NCI-H1048 (cell line): ENCODE measurements at regions not wholly inside any gene's neighbourhood (a gene's known extent, or its start where the extent isn't known, plus 50 kb on each side); places are given as distances from the start of the nearest gene placed in this dataset.

ENCODE experiments used
- DNase-seq: peaks from one replicate; lab custom pipeline; 2025; lab: John Stamatoyannopoulos, UW

DNA sequence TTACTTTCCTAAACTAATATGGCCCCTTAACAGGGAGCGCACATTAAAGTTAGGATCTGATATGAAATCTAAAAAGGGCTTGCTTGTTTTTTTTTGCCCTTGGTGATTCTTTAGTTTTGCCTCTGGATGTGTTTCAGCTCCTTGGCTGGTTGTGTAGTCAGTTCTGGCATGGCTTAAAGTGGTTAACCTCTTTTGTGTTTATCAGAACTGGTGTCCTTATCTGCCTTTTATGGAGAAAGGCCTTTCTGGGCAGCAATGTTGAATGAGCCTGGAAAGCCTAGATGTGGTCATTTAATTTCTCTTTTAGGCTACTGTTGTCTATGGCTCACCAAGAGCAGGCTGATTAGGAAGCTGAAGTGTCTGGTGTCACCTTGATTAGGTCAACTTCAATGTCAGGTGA is 254.5 kb upstream of the ROPN1 start:
- no peak for DNase-seq

DNA sequence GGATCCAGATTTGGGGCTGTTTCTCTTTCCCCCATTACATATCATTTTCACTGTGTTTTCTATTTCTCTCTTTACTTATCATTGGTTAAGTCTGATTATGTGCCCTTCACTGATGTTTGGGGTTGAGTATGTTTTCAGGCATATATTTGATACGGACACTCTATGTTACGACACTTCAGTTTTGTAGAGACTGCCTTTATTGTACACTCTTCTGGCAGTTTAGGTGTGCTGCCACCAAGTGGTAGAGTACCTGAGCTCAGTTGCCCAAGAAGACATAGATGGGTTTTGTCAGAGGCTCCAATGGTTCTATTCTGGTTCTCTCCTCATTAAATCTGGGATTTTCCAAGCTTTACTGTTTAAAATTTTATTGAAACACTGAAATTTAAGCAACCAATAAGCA is 255.0 kb upstream of the ROPN1 start:
- no peak for DNase-seq

DNA sequence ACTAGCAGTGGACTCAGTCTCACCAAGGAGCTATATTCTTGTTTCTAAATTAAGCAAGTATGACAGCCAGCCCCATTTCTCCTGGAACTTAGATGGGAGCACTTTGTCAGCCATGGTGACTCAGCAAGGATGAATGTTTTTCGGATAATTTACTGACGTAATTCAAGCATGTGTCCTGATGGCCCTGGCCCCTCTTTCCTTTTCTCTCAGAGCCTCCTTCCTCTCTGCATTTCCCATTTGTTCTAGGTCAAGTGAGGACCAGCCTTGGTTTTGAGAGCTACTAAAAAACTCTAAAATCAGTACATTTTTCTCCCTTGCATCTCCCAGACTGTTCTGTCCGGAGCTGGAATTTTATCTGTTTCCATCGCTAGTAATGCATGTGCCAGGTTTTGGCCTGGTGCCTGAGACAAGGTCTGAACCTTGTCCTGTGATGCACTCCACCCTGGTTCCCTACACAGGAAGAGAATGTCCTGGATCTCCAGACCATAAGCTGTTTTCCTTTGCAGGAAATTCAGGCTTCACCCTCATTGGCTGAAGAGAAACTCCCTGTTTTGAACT is 256.6 kb upstream of the ROPN1 start:
- DNase-seq = no peak

DNA sequence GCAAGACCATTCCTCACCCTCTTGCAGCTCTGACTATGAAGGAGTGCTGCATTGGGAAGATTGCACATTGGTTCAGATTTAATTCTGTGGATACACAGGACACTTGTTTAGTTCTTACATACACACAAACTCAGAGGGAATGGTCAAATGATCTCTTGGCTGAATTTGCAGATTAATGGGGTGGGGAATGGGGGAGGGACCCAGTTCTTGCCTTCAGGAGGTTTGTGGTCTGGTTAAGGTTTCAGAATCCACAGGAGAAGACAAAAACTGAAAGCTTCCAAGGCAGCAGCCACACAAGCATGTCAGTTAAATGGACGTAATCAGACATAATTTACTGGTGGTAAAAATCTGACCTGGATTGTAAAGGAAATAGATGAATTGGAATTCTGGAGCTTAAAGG is 257.1 kb upstream of the ROPN1 start:
- no peak for DNase-seq

DNA sequence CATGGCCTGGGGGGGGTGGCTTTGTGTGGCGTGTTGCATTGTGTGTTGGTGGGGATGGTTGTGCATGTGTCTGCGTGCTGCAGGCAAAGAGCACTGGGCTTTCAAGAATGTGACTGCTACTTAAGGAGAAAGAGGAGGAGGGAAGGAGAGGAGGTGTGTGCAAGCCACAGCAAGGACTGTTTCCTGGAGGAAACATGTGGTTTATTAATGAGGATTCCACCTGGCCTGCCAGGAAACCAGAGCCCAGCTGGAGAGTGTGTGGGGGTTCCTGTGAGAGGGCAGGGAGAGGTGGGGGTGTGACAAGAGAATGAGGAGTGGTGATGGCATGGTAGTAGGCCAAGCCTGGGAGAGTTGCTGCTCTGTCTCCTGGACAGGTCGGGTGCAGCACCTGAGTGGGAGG is 258.1 kb upstream of the ROPN1 start:
- no peak for DNase-seq

DNA sequence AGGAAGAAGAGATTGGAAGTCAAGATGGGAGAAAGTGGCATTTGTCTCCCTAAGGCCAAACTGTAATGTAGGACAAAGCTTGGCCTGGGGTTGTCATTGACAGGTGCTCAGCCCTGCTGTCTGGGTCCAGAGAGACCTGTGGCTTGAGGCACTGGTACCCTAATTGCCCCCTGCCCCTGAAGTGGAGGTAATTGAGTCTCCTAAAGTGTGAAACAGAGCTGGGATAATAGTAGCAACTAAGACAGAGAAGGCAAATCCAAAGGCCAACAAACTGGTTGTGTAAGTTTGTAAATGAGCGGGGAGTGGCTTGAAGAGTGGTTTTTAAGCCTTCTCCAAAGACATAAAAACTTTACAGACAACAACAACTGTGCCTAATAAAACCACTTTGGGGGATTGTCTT is 264.2 kb upstream of the ROPN1 start:
- DNase-seq = no peak

DNA sequence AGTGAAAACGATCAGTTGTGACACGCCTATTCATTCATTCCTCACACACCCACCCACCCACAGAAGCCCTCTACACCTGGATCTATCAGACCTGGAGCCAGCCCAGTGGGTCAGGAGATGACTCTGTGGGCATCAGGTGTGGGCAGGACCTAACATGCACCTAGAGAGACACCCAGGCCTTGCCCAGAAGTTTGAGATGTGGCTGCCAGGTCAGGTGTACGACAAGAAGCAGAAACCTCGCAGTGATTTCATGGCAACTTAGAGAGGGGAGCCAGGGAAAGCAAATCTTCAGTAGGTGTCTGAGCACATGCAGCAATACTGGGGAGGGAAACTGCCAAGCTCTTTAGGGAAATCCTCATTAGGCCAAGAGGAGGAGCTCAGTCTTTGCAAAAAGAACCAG is 264.7 kb upstream of the ROPN1 start:
- no peak for DNase-seq

DNA sequence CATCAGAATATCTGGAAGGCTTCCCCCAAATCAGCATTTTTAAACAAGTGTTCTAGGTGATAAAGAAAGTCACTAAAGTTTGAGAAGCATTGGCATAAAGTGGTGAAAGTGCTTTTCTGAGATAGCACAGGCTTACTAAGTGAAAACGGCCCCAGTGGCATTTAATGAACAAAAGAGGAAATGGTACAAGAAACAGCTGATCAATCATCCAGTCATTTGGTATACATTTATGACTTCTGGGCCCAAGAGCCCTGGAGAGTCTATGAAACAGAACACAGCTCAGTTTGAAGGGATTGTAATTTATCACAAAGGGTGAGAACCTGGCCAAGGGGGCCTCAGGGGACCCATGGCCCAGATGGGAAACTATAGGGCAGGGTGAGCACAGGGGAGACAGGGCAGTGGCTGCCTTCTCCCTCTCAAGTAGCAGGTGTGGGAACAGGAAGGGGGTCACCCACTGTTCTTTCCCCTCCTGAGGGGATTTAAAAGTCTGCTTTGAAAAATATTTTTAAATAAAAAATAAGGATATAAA is 265.5 kb upstream of the ROPN1 start:
- no peak for DNase-seq

DNA sequence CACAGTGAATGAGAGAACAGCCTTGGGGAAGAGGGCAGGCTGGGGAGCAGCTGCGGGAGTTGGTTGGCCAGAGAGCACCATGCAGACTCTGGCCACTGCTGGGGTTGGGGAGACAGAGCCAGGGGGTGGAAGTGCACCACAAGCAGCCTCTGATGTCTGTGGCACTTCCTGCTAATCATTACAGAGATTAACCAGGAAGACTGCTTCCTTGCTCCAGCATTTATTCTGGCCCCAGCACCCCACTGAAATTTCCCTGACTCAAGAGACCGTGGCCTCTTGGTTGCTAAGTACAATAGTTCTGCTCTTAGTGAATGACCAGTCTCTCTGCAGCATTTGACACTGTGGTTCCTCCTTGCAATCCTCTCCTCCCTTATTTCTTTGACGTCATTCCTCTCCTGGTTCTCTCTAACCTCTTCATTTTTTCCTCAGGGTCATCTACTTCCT is 266.2 kb upstream of the ROPN1 start:
- DNase-seq = no peak

DNA sequence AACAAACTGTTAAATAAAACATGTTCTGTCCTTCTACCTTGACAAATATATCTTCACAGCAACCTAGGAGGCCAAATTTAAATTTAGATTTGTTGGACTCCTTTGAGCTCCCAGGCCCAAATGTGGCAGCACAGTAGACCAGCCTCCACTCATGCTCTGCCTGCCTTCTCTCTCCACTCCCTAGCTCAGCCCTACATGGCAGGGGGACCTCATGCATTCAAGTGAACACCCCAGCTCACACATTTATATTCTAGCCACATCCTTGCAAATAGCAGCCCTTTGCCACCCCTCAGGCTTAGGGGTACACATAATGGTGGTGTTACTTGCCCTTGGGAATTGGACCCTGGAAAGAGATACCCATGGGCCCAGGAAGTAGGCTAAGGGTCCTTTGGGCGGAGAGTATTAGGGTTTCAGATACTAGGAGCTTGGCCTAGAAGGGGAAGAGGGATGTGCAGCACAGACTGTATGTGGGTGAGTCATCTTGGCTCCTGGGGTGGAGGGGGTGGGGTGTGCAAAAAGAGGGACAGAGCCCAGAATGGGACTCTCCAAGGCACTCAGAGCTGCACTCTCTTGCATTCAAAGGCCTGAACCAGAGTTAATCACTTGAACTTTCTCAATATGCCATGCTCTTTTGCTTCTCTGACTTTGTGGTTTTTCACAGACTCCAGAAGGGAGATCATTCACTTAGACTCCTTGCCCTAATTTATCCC is 268.4 kb upstream of the ROPN1 start:
- no peak for DNase-seq

DNA sequence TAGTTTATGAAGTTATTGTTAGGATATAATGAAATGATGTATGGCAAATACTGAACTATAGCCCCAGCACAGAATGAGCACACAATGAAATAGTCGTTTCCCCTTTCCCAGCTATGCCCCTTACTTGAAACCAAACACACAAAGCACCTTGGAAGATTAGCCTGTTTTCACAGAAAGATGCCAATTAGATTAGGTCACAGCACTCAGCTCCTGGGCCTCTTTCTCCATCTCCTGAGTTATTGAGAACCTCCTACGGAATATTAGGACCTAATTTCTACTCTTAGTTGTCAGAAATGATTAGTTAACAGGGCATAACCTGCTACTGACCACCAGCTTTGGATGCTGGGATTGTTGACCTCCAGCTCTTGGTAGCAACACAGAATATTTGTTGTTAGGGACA is 269.4 kb upstream of the ROPN1 start:
- no peak for DNase-seq

DNA sequence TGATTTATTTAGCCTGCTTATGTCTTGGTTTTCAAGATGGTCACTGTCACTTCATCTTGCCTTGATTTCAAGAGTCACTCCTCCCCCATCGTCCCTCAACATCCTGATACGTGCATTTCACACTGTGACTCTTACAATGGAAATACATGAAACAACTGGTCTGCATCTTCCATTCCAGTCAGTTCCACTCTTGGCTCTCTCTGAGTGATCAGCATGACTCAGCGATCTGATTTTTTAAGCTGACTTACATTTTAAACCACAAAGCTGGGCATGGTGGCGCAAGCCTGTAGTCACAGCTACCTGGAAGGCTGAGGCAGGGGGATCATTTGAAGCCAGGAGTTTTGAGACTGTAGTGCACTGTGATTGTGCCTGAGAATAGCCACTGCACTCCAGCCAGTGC is 271.2 kb upstream of the ROPN1 start:
- no peak for DNase-seq

DNA sequence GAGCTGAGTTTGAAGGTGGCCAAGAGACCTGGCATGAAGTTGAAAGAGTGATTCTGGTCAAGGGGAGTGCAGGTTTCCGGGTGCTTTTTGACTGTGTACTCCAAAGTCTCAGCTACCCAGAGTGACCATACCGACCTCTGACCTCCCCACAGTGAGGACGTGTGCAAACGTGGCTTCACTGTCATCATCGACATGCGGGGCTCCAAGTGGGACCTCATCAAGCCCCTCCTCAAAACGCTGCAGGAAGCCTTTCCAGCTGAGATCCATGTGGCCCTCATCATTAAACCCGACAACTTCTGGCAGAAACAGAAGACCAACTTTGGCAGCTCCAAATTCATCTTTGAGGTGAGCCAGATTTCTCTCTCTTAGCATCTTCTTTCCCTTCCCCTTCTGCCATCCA is 272.4 kb upstream of the ROPN1 start:
- no peak for DNase-seq

DNA sequence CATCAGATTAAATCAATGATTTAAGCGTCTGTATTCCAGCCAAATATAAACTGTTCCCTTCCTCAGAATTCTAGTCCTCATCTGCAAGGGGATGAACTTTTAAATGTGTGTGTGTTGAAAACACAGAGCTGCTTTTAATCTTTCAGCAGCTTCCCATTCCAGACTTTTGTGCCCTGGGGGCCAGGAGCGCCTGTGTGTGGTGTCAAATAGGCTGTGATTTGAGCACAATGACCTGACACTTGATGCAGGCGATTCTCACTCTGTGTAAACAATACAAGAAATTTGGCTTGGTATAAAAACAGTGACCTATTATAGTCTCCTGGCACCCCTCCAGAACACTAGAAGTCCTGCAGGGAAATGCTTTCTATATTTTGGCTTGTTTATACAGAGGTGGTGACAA is 274.6 kb upstream of the ROPN1 start:
- DNase-seq = peak; percentile 29

DNA sequence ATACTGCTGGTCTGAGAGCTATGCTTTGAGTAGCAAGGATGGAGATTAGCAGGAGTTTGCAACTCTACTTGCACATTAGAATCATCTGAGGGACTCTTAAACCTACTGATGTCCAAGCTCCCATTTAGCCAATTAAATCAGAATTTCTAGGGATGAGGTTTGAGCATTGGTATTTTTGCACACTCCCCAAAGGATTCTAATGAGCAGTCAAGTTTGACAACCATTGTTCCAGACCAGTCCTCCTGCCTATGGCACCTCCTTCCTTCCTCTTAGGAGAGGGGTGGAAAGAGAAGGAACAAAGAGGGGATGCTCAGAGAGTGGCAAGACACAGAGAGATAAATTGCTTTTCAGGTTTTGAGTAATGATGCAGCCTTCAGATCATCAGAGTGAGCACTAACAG is 275.5 kb upstream of the ROPN1 start:
- no peak for DNase-seq

DNA sequence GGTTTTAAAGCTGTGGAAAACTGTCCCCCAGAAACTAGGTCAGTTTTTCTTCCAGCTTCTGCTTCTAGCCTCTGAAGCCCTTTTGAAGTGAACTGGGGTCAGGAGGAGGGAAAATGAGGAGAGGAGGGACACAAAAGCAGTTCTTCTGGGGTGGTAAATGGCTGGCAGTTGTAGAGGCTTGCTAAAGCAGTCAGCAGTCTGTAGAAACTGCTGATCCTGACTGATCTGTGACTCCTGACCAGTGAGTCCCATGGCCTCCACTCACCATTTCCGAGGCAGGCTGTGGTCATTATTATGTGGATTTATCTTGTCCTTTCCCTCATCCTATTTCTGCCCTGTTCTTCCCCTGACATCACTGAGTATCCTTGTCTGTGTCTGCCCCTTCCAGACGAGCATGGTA is 276.4 kb upstream of the ROPN1 start:
- no peak for DNase-seq

DNA sequence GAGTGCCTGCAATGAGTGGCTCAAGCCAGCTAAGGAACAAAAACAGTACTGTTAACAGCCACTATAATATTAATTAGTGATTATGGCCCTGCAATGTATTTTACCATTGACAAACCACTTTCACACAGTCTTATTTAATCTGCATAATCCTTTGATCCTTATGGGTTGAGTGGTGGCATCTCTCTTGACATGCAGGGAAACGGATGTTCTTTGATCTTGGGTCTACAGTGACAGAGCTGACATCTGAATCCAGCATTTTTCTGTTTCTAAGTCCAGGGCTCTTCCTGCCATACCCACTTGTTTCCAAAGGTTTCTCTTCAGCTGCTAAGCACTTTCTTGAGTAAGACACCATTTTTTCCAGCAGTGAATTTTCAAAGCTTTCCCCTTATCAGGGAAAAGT is 277.7 kb upstream of the ROPN1 start:
- no peak for DNase-seq

DNA sequence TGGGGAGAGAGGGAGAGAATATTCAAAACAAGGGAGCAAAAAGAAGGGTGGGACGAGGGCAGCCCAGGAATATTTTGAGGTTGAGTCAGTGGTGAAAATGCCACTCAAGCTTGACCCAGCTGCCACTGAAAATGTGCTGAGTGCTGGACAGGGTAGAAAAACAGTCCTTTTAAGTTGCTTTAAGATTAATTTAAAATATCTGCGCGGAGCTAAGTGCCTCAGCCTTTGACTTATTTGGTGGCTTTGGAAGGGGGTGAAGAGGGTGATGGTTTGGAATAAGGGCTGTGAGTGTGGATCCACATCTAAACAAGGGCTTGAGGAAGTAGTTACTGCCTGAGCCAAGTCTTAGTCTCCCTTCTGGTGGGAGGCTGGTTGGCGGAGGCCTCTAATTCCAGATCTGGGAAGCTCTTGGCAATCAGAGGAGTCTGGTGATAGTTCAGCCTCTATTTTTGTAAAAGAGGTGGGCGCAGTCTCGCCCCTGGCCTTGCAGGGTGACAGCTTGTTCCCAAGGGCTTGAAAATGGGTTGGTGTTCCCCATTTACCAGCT is 280.8 kb upstream of the ROPN1 start:
- no peak for DNase-seq

DNA sequence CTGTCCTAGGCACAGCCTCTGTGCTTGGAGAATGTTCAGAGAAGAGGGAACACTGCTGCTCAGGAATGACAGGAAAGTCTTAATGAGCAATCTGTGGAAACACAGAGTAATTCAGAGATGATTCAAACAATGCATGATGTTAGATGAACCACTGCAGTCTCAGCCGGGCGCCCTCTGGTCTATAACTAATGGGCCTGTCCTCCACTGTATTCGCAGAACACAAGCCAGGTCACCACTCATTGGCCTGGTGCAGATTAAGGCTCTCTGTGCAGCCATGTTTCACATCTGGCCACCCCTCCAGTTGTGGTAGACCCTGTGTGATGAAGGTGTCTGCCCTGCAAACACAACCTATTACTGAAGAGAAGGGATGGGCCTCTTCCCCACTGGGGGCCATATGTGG is 281.7 kb upstream of the ROPN1 start:
- no peak for DNase-seq

DNA sequence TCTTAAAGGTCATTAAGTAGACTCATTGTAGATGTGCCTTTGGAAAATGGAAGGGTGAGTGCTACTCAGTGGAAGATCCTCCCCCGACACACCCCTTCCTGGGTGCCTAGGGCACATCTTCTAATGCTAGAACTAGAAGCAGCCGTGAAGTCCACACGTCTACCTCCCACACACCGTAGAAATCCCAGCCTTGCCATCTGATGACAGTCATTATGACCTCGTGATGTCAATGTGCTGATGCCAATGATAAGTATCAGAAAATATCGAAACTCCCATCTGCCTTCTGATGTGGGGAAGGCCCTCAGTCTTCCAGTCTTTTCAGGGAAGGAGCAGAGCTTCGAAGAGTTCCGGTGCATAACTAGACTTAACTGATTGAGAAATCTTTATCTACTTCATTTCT is 282.1 kb upstream of the ROPN1 start:
- no peak for DNase-seq

DNA sequence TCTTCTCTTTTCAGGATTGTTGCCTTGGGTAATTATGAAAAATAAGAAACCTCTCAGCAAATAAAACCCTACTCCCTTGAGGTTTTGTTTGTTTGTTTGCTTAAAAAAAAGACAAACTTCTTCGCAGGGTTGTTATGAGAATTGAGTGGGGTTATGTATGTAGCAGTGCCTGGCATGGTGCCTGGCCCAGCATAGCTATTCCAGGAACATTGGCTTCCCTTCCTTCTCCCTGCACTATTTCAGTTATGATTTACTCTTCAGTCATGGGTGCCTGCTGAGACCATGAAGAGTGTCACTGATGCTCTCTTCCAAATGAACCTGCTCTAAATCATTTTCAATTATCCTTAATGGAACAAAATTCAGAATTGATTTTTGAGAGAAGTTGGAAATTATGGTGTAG is 283.5 kb upstream of the ROPN1 start:
- no peak for DNase-seq

DNA sequence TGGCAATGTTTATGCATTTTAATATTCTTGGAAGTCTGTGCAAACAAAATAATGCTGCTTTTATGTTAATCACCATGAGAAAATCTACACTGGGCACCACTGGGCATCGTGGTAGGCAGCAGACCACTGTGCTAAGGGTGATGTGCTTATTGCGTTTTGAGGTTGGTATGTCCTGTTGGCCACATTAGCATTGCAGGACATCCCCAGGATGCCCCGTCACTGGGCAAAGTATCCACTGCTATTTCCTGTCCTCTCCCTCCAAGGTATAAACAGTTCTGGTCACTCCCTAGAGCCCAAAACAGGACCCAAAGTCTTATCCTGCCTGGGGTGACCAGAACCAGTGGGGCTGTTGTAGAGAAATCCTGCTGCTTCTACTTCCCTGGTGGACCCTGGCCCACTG is 284.2 kb upstream of the ROPN1 start:
- DNase-seq = no peak

DNA sequence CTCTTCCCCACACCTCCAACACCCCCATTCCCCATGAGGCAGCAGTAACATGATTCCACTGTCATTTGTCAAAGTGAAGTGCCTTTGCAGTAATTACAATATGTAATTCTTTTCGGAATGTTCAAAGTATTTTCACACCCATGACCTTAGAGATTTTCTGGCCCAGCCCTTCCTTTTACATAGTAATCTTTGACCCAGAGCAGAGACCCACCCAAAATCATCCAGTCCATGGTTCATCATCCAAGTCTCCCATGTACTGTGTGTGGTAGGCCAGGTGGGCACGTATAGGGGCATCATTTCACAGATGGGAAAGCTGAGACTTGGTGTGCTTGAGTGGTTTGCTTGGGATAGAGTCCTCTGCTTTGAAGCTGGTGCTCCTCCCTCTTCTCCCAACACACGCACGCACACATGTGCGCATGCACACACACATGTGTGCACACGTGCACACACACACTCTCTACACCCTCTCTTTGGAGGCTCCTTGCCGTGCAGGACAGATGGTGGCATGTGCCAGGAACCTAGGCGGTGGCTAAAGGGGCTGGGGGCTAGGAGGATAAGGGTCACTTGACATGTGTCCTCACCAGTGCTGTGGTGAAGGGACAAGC is 284.7 kb upstream of the ROPN1 start:
- no peak for DNase-seq
